Heart right ventricle (tissue), 16 donors: ENCODE measurements at regions not wholly inside any gene's neighbourhood (a gene's known extent, or its start where the extent isn't known, plus 50 kb on each side); places are given as distances from the start of the nearest gene placed in this dataset.
"Not testable (repeated sequence)": the region's sequence is repeated elsewhere in the genome, so short reads cannot be mapped to it uniquely, and the experiment has no call there.

Source experiments
- ATAC-seq, 8 donors: fragments of 200-7000 bp; cut with Tn5 transposase; one replicate each; pipeline ENCODE4 v1.9.1; 2020; ENCODE audit warnings: mild to moderate bottlenecking in 8 of 8, moderate library complexity in 8 of 8, moderate number of reproducible peaks in 1 of 8
- DNase-seq, 2 donors: peaks; one replicate each; pipeline ENCODE4 v3.0.0-alpha.2; 2020
- H3K27ac ChIP-seq, 10 donors: fragments of 200-600 bp; sonication (generic) in 2 of 10; one replicate each; pipeline versions ENCODE4 v1.5.0 to v1.8.0; 2020 to 2022; ENCODE audit warnings: mild to moderate bottlenecking in 3 of 10
- H3K27me3 ChIP-seq, 7 donors: fragments of 200-600 bp; one replicate each; pipeline ENCODE4 v1.8.0; 2021 to 2022; ENCODE audit warnings: mild to moderate bottlenecking in 2 of 7
- H3K36me3 ChIP-seq, 9 donors: fragments of 200-600 bp; sonication (generic) in 1 of 9; one replicate each; pipeline versions ENCODE4 v1.5.0 to v1.8.0; 2020 to 2022; ENCODE audit warnings: mild to moderate bottlenecking in 2 of 9
- H3K4me1 ChIP-seq, 9 donors: fragments of 200-600 bp; sonication (generic) in 1 of 9; one replicate each; pipeline versions ENCODE4 v1.5.0 to v1.8.0; 2020 to 2022; ENCODE audit warnings: mild to moderate bottlenecking in 4 of 9
- H3K4me3 ChIP-seq, 10 donors: fragments of 200-600 bp; sonication (generic) in 2 of 10; one replicate each; pipeline versions ENCODE4 v1.5.0 to v1.8.0; 2020 to 2022; ENCODE audit warnings: mild to moderate bottlenecking in 7 of 10, moderate library complexity in 2 of 10
- H3K9me3 ChIP-seq, 11 donors: fragments of 200-600 bp in 10 of 11; sonication (generic) in 2 of 11; one replicate each; pipeline versions ENCODE4 v1.5.0 to v1.8.0; 2013 to 2022; ENCODE audit warnings: mild to moderate bottlenecking in 2 of 11, control low read depth in 1 of 11, moderate library complexity in 1 of 11
- CTCF ChIP-seq, 9 donors: fragments of 200-600 bp; sonication (generic) in 2 of 9; IDR thresholded peaks; one replicate each; pipeline versions ENCODE4 v1.5.0 to v1.8.0; 2021 to 2022; ENCODE audit warnings: antibody characterized with exemption in 9 of 9, mild to moderate bottlenecking in 5 of 9, moderate library complexity in 1 of 9
- WGBS, 2 donors: extraction: QIAGEN DNeasy Blood & Tissue Kit; methylation state at CpG; one replicate each; pipeline ENCODE4 v1.1.7; 2013; ENCODE audit warnings: inconsistent platforms in 1 of 2; 5-methylcytosine and 5-hydroxymethylcytosine counted together
- intact Hi-C, 10 donors: fragments of 100-400 bp; cut with DNase I; formaldehyde crosslinking; loops; one replicate each; pipeline versions ENCODE4 v1.11.1 to v1.14.2; 2022
- donor health status: Arrhythmogenic right ventricular cardiomyopathy.
- donor health status: ischemic (EF 13 %, LVEDD 7.1; RV severe dilation, severe dysfunction).
- donor health status: healthy with polysubstance abuse.
- donor health status: DM: no; HTN: yes; CAD: no.
- donor health status: DM: no; HTN: no; CAD: no.
- donor health status: ischemic (EF 25% LVEDD 6.9; RV normal size, moderate dysfunction).
- donor health status: ischemic (EF 25% LVEDD 5.7; RV mildly dilated, moderate dysfunction).
- donor health status: healthy.
- donor health status: DM: yes; HTN: yes; CAD: no.
- donor health status: Ischemic cardiomyopathy.
- donor health status: ischemic (EF 35%, LVEDD 5.7; RV mildly dilated, moderate dysfunction).
- donor health status: nonischemic (EF 11% LVEDD 7.7; RV severe dilation, severe dysfunction).
- donor health status: DM: yes; HTN: yes; CAD: no.
- donor health status: PGD.
- donor health status: ischemic (EF 29% LVEDD 5.4; RV normal size, mild dysfunction).
- donor health status: nonischemic (EF 23%, LVEDD 6.1; RV moderate dilation, normal function).

GRCh38 chr9:78707481-78707991, 410.6 kb downstream of the PSAT1 start:
- Histone ChIP-seq H3K4me1 (peaks cover 0 to 7% (median 0%) of the 10 kb centered on the region in 9 donors), H3K36me3 (no peaks in the 10 kb centered on the region), H3K4me3 (no peak overlapping the region), H3K27me3 (no peaks in the 10 kb centered on the region), H3K27ac (no peak overlapping the region), H3K9me3 (peaks cover 0 to under 1% (median 0%) of the 10 kb centered on the region in 11 donors)
- 51 to 70% methylated on average over 1 of the region's 1 CpG for WGBS, 2 donors
- ATAC-seq (no peak), DNase-seq (no peak)
- intact Hi-C loops: loop anchor here in 1 of 10 donors (10.0 kb wide), 1 partner anchor 57 kb away; no protein-coding TSS in a partner anchor
- no peak for TF ChIP-seq CTCF (IDR thresholded peaks at IDR 0.05)

GRCh38 chr9:78712903-78713613, 416.1 kb downstream of the PSAT1 start:
- no peak for TF ChIP-seq CTCF (IDR thresholded peaks at IDR 0.05)
- 67 to 72% methylated on average over 4 of the region's 4 CpGs for WGBS, 2 donors
- peaks cover 0 to 1% (median 0%) of the 10 kb centered on the region in 9 donors for H3K4me1 ChIP-seq
- no peaks in the 10 kb centered on the region for H3K27me3 ChIP-seq
- H3K4me3 ChIP-seq: no peak overlapping the region
- no peaks in the 10 kb centered on the region for H3K36me3 ChIP-seq
- intact Hi-C loops: no loop called here
- DNase-seq: no peak
- H3K27ac ChIP-seq: no peak overlapping the region
- no peak for ATAC-seq
- H3K9me3 ChIP-seq: no peaks in the 10 kb centered on the region

GRCh38 chr9:78713614-78714405, 416.9 kb downstream of the PSAT1 start:
- Histone ChIP-seq H3K9me3 (no peaks in the 10 kb centered on the region), H3K36me3 (no peaks in the 10 kb centered on the region), H3K27ac (no peak overlapping the region), H3K4me1 (no peaks in the 10 kb centered on the region), H3K27me3 (no peaks in the 10 kb centered on the region), H3K4me3 (no peak overlapping the region)
- no peak for DNase-seq
- WGBS, 2 donors: 52 to 56% methylated on average over 5 of the region's 5 CpGs
- ATAC-seq: no peak
- TF ChIP-seq CTCF (IDR thresholded peaks at IDR 0.05): no peak
- intact Hi-C loops: no loop called here

GRCh38 chr9:78714576-78714975, 417.7 kb downstream of the PSAT1 start:
- no peak overlapping the region for H3K4me3 ChIP-seq
- TF ChIP-seq CTCF (IDR thresholded peaks at IDR 0.05): no peak
- DNase-seq (no peak), ATAC-seq (peak in 1 of 8 donors; percentile 33)
- no peaks in the 10 kb centered on the region for H3K9me3 ChIP-seq
- no peak overlapping the region for H3K27ac ChIP-seq
- H3K36me3 ChIP-seq: no peaks in the 10 kb centered on the region
- intact Hi-C loops: no loop called here
- H3K27me3 ChIP-seq: no peaks in the 10 kb centered on the region
- no peaks in the 10 kb centered on the region for H3K4me1 ChIP-seq
- 40 to 62% methylated on average over 2 of the region's 2 CpGs for WGBS, 2 donors

GRCh38 chr9:78719029-78719428, 422.1 kb downstream of the PSAT1 start:
- H3K27me3 ChIP-seq, intact Hi-C loops, H3K4me1 ChIP-seq, H3K36me3 ChIP-seq, H3K9me3 ChIP-seq, H3K4me3 ChIP-seq, ATAC-seq, H3K27ac ChIP-seq, DNase-seq: not testable (repeated sequence)
- 82% methylated on average over 4 of the region's 4 CpGs for WGBS, 2 donors
